ENCODE measurements at regions not wholly inside any gene's neighbourhood (a gene's known extent, or its start where the extent isn't known, plus 50 kb on each side); places are given as distances from the start of the nearest gene placed in this dataset.

DNA sequence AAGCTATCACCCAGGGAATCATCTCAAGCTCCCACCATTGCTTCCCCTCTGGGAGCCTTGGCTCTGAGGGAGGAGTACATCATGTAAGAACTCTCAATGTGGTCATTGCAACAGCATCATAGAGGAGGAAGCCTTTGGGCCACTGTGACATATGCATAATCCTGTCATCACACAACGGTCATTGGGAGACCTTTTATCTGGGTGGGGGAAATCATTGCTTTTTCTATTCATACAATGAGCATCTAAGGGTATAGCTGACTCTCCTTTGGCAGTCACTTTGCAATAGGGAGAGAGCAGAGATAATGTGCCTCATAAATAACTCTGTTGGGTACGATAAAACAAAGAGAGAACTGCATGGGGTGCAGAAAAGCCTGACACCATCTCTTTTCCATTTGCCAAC, 155.2 kb upstream of the KCNIP4 start:
- no peak for DNase-seq (ENCODE audit: low read depth in 2 of 2)

DNA sequence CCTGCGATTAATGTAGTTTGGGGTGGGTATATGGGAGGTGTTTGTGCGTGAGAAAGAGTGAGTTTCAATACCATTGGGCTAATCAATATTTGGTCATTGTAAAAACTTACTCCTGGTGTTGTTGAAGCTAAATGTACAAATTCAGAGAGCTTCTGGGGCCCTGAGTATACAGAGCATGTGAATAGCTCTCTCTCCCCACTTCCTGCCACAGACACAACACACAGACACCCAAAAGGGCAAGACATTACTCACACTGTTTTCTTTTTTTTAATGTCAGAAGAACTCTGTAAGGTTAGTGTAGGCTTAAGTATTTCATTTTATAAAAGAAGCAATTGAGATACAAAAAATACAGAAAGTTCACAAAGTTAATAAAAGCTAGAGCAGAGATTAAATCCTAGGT, 151.3 kb upstream of the KCNIP4 start:
- no peak for DNase-seq (ENCODE audit: low read depth in 2 of 2)

DNA sequence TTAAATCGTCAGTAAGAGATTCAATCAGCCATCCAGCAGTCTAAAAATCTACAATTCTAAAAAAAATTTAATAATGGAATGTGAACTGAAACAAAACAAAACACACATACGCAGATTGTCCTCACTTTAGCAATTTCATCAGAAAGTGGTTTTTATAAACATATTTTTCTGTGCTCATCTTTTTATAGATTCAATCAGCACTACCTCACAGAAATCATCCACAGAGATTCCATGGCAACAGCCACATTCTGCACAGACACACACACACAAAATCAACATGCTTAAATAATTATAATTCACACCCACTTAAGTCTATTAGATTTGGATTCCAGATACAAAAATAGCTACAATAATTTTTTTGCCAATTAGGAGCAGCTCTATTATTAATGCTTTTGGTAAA, 149.0 kb upstream of the KCNIP4 start:
- no peak for DNase-seq (ENCODE audit: low read depth in 2 of 2)

DNA sequence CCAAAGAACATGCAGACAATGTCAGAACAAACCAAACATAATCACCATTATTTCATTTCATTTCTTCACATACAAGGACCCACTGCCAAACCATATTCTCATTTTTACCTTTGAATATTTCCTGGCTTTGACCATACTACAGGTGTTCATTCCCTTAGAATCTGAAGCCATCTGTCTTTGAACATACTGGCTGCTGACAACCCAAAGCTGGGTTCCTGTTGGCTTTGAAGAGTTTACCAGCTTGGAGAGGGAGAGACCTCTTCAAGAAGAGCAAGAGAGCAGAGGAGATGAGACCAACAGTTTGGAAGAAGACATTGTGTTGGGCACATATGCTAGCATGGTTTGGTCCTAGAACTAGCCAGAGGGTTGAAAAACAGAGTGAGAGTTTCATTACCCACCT, 145.6 kb upstream of the KCNIP4 start:
- no peak for DNase-seq (ENCODE audit: low read depth in 2 of 2)

DNA sequence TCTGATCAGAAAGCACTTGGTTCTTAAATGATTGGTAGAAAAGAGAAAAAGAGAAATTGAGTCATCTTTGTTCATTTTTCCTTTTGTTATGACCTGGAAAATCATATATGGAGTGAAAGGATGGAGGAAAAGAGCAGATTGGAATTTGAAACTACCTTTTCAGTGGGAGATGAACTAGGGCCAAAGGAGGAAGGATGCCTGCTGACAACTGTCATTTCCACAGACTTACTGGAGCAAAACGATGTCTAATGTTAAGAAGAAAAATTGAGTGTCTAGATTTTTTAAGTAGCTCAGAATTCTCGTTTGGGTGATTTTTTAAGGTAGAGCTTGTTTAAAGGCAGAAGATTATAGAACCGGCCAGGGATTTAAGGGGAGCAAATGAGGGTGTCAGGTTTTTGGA, 144.6 kb upstream of the KCNIP4 start:
- DNase-seq (ENCODE audit: low read depth in 2 of 2) = no peak

DNA sequence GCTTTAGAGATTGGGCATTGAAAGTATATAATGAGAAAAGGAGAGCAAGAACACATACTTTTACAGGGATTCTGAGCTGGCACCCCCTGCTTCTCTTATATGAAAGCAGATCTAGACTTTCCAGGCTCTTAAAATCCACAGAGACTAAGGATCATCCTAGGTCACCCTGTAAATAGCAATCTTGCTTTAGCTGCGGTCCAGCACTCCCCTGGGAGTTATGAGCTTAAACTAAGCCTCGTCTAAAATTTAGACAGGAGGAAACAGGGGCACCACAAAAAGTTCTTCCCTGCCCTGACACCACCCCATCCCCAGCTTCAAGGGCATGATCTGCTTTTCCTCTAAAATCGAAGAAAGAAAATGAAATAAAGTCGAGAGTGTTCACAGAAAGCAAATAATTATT, 143.3 kb upstream of the KCNIP4 start:
- DNase-seq (ENCODE audit: low read depth in 2 of 2) = no peak

DNA sequence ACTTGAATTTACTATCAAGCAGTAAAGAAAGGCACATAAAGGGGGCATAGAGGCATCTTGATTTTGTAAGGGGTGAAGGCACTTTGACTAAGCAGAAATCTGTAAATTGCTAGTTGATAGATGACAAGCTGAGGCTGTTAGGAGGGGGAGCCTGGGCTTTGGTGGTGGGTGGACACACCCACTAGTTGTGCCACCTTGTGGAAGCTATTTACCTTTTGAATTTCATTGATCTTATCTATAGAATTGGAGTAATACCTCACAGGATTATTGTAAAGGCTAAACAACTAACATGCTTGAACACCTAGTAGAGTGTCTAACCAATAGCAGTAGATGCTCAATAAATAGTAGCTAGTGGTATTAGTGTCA, 142.8 kb upstream of the KCNIP4 start:
- no peak for DNase-seq (ENCODE audit: low read depth in 2 of 2)

DNA sequence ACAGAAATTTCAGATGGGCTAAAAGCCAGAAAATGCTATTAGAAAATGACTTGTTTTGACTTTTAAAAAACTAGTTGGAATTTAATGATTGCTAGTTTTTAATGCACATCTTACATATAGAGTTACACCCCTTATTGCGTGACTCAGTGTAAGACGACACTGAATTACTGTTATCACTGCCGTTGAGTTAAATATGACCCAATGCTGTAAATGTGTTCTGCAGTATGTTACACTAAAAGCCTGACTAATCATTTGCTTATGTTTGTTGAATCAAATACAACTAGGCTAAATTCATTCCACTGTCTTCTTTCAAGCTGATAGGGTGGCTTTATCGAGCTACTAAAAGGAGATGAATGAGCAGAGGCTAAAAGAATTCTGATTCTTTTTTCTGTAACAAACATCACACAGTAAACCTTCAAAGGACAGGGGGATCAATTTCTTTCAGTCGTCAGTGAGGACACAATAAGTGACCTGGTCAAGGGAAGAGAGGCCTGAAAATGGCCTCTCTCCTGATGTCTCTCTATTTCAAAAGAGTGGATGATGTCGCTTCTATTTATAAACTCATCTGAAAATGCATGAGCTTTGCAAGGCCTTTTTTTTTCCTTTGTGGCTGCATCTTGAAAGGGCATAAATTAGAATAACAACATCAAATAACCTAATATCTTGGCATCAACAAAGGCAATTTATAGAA, 142.2 kb upstream of the KCNIP4 start:
- no peak for DNase-seq (ENCODE audit: low read depth in 2 of 2)

DNA sequence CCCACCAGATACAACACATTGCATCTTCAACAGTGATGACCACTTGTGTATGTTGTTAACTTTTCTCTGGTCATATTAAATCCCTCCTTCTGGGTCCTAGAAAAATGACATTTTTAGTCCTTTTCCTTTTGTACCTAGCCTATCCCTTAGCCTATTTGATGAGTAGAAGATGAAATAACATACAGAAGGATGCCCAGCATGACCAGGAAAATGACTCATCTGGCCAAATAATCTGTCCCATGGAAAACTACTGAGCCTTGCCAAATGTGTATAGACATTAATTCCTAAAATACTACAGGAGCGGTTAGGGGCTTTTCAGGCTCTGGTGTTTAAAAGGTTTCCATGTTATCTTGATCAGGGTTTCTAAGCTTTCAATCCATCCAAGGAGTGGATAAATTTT, 129.0 kb upstream of the KCNIP4 start:
- no peak for DNase-seq (ENCODE audit: low read depth in 2 of 2)

DNA sequence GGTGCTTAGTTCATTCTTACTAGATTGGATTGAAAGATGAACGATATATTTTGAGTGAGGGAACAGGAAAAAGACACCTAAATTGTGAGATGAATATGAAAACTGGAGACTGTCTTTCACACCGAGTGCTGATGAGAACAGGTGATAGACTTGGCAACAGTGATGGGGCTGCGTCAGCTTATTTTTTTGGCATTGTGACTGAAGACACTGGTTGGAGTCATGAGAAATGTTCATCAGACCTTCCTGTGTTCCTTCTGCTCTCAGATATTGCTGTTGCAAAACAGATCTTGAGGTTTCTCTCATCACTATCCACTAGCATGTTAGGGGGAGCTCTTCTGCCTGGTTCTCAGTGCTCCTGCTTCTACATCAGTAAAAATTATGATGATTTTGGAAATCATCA, 124.2 kb upstream of the KCNIP4 start:
- no peak for DNase-seq (ENCODE audit: low read depth in 2 of 2)

DNA sequence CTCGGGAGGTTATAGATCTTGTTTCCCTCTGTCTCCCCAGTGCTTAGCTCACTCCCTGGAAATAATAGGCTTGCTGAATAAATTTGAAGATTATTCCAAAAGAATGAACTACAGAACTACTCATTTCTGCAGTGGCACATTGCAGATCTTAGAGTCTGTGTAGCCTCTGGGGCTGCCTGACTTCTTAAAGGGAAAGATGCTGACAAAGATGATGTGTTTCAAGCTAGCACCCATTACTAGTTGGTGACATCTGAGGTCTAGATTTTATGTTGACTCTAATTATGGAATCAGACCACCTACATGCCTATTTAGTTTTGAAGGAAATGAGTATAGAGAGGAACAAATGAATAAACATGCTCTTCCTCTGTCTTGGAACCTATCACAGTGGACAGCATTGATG, 123.7 kb upstream of the KCNIP4 start:
- DNase-seq (ENCODE audit: low read depth in 2 of 2) = no peak

DNA sequence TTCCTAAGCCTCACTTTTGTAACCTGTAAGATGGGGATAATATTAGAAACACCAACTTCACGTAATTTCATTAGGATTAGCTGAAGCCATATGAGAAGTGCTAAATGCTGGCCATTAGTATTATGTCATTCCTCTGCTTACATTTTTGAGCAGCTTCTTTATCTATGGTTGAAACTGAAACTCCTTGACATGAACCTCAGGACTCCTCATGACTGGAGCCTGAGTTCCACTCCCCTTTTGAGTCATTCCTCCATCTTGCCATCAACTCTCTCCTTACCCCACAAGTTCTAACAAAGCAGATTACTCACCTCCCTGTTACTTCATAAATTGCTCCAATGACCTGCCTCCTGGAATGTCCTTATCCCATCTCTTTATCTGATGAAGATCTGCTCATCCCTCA, 123.2 kb upstream of the KCNIP4 start:
- DNase-seq (ENCODE audit: low read depth in 2 of 2) = no peak

DNA sequence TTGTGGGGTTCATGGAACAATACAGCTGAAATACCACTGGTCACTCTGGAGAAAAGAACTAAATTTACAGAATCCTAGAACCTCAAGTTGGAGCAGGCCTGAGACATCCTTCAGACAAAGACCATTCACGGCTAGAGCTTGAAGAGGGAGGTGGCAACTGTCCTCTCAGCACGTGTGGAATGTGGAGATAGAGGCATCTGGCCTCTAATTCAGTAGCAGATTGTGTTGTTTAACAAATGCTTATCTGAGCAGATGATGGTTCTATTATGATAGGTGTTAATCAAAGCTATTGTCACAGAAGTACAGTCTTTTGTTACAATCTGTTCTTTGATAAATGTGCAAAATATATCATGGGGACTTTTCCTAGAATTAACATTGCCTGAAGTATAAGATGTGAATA, 121.7 kb upstream of the KCNIP4 start:
- DNase-seq (ENCODE audit: low read depth in 2 of 2) = no peak

DNA sequence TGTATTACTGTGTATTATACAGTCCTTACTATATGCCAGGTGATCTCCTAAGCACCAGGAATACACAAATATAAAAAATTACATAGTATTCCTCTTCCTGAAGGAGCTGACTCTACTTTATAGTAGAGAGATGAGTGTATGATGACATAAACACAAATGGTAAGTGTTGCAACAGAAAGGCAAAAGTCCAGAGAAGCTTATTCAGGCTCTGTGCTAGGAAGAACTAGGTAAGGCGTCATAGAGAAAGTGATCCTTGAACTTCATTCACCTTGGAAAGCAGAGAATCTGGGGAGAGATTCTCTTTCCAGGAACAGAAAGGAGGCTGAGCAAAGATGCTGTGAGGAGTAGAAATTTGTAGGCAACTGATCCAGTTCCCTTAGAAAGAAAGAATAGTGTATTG, 115.0 kb upstream of the KCNIP4 start:
- DNase-seq (ENCODE audit: low read depth in 2 of 2) = no peak

DNA sequence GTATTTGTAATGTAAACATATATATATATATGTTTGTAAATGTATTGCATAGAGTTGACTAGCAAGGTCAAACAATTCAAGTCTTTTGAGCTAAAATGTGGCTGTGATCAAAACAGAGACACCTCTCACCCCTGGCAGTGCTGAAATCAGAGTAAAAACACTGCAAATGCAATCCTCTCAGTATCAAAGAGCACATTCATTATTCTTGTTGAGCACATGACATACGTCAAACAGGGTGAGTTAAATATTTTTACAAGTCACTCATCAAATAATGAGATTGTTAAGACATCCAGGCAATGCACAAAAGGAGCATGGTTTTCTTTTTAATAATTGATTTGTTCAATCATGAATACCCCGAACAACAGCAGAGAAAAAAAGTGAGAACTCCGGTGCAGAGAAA, 114.1 kb upstream of the KCNIP4 start:
- no peak for DNase-seq (ENCODE audit: low read depth in 2 of 2)

DNA sequence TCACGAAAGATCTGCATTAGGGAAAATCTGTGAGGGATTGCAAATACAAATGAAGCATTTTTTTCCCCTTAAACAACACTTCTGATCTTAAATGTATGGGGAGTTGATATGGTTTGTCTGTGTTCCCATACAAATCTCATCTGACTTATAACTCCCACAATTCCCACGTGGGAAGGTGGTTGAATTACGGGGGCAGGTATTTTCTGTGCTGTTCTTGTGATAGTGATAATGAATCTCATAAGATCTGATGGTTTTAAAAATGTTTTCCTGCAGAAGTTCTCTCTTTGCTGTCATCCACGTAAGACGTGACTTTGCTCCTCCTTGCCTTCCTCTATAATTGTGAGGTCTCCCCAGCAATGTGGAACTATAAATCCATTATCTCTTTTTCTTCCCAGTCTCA, 107.4 kb upstream of the KCNIP4 start:
- no peak for DNase-seq (ENCODE audit: low read depth in 2 of 2)

DNA sequence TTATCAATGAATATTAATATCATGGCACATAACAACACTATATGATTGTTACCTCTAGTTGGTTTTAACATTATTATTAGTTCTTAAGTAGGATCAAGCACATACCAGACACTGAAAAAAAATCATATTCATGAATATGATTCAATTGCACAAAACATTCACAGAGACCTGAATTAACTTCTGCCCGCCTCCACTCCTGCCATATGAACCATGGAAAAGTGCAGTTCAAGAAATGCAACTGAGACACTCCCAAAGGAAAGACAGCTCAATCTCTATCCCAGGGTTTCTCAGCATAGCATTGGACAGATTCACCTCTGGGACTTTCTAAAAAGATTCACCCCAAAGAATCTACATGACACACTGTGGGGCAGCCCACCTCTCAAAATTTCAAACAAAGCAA, 103.5 kb upstream of the KCNIP4 start:
- DNase-seq (ENCODE audit: low read depth in 2 of 2) = no peak

DNA sequence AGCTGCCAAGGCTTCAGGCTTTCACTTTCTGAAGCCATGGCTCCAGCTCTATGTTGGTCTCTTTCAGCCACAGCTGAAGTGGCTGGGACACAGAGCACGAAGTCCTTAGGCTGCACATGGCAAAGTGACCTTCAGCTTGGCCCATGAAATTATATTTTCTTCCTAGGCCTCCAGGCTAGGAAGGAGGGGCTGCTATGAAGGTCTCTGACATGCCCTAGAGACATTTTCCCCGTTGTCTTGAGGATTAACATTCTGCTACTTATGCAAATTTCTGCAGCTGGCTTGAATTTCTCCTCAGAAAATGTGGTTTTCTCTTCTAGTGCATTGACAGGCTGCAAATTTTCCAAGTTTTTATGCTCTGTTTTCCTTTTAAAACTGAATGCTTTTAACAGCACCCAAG, 99.8 kb upstream of the KCNIP4 start:
- no peak for DNase-seq (ENCODE audit: low read depth in 2 of 2)

DNA sequence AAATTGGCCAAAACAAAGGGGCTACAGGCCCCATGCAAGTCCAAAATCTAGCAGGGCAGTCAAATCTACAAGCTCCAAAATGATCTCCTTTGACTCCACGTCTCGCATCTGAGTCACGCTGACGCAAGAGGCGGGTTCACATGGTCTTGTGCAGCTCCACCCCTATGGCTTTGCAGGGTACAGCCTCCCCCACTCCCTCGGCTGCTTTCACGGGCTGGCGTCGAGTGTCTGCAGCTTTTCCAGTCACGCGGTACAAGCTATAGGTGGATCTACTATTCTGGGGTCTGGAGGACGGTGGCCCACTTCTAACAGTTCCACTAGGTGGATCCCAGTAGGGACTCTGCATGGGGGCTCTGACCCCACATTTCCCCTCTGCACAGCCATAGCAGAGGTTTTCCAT, 99.2 kb upstream of the KCNIP4 start:
- DNase-seq (ENCODE audit: low read depth in 2 of 2) = no peak

DNA sequence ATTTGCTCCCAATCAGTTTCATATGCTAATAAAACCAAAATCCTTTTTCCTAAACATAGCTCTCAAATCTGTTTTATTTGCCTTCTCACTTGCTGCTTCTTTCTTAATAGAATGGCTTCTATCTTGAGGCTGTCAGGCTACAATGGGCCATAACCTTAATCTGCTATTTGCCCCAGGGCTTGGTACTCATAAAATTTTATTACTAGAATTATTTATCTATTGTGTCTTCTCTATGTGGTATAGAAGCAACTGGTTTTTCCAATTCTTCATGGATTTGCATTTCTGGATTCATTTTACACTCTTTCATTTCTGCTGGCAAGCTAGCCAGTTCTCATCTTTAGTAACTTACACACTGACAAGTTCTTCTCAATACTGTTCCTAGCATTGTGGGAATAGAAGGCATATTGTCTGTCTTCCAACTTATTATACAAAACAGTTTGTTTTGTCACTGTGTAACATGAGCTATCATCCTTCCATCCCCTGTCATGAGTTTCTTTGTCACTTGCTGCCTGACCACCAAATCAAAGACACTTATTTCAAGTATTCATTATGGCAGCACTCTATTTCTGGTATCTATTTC, 96.6 kb upstream of the KCNIP4 start:
- no peak for DNase-seq (ENCODE audit: low read depth in 2 of 2)

DNA sequence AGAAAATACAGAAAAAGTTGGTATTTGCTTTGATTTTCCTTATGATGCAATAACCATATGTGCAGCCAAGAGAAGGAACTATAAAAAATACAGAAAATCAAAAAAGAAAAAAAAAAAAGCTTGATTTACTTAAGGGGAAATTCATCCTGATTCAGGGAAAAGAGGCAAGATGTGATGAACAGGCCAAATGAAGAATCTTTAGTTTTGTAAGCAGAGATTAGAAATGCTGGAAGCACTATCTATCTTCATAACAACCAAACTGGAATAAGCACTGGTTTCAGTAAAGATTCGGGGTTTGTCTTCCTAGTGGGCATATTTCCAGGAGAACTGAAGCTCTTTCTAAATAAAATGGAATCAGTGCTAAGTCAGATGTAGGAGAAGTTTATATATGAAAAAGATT, 82.9 kb upstream of the KCNIP4 start:
- DNase-seq (ENCODE audit: low read depth in 2 of 2) = no peak

DNA sequence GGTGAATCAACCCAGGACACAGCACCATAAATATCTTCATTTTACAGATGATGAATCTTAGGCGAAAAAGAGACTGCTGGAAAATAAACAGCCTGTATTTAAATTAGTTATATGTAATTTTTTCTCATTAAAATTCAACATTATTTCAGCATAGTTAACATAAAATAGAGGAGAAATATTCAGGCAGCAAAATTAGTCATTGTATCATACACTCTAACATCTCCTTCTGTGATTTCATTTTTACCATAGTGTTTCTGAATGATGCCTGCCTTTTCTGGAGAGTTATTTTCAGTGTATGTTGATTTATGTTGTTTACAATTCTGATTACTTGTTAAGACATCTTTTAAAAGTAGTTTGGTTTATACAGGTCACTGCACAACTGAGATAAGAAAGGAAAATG, 82.3 kb upstream of the KCNIP4 start:
- DNase-seq (ENCODE audit: low read depth in 2 of 2) = no peak

DNA sequence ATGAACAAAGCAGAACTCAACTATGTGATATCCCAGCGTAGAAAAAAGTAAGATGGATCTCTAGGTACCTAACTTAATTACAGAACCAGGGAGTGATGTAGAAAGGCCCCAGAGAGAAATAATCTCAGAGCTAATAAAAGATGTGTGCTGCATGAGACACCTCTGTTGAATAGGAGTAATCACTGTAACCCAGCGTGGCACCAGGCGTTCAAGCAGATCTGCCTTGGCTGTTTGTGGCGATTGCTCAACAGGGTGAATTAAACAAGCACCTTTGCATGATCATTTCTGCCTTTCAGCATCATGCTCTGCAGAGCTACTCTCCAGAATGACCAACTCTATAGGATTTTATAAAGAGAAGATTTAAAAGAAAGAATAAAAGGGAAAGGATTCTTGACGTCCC, 81.7 kb upstream of the KCNIP4 start:
- DNase-seq (ENCODE audit: low read depth in 2 of 2) = no peak

DNA sequence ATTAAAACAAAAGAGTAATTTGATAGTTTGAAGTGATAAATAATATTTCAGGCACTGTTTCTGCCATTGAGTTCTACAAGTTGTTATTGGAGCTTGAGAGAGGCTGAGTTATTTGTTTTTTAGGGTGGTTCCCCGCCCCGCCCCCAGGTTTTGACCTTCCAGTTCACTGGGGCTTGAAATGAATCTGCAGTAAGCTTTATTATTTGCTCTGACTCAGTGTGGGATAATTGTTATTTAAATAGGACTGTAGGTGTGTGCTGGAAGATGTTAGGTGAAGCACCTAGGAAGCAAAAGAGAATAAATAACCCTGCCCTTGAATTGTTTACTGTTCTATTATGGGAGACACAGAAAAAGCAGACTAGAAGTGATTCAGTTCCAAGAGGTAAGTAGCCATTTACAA, 81.2 kb upstream of the KCNIP4 start:
- DNase-seq (ENCODE audit: low read depth in 2 of 2) = no peak
